Vagina (tissue), 2 donors: ENCODE measurements at regions not wholly inside any gene's neighbourhood (a gene's known extent, or its start where the extent isn't known, plus 50 kb on each side); places are given as distances from the start of the nearest gene placed in this dataset.

Experiments
- DNase-seq, 2 donors: peaks; one replicate each; pipeline ENCODE4 v3.0.0-alpha.2; 2017; ENCODE audit errors: extremely low spot score in 2 of 2
- H3K27ac ChIP-seq: fragments of 200-600 bp; sonication (generic); one replicate; pipeline ENCODE4 v1.5.1; 2019
- H3K27me3 ChIP-seq: fragments of 200-600 bp; sonication (generic); one replicate; pipeline ENCODE4 v1.5.1; 2019
- H3K36me3 ChIP-seq, 2 donors: fragments of 200-600 bp; sonication (generic); one replicate each; pipeline ENCODE4 v1.5.1; 2017 to 2019
- H3K4me1 ChIP-seq: fragments of 200-600 bp; sonication (generic); one replicate; pipeline ENCODE4 v1.5.1; 2019
- H3K4me3 ChIP-seq, 2 donors: fragments of 200-600 bp; sonication (generic); 1 replicate in 1 of 2; 2 replicates in 1 of 2; pipeline ENCODE4 v1.5.1; 2016 to 2019
- H3K9me3 ChIP-seq: fragments of 200-600 bp; sonication (generic); one replicate; pipeline ENCODE4 v1.5.1; 2019
- POLR2A ChIP-seq, 2 donors: fragments of 450-650 bp; IDR thresholded peaks; one replicate each; pipeline ENCODE4 v1.6.1; 2017; ENCODE audit warnings: antibody characterized with exemption in 2 of 2, mild to moderate bottlenecking in 2 of 2, moderate library complexity in 2 of 2
- POLR2AphosphoS5 ChIP-seq, 2 donors: sonication (generic); formaldehyde crosslinking; IDR thresholded peaks; one replicate each; pipeline ENCODE4 v1.9.0; 2017; ENCODE audit warnings: antibody characterized with exemption in 2 of 2, mild to moderate bottlenecking in 2 of 2, low read depth in 1 of 2; ENCODE audit not compliant: insufficient read depth in 1 of 2
- intact Hi-C: fragments of 100-400 bp; cut with DNase I; formaldehyde crosslinking; loops from one replicate; pipeline ENCODE4 v1.15.1; 2023
- TF ChIP-seq, protein P1 (sequence below), 3 experiments: fragments of 450-650 bp in 2 of 3; fragments of 200-600 bp in 1 of 3; sonication (generic) in 1 of 3; IDR thresholded peaks; one replicate each; pipeline ENCODE4 v1.5.1; 2017 to 2019; ENCODE audit warnings: antibody characterized with exemption in 3 of 3, mild to moderate bottlenecking in 2 of 3, moderate library complexity in 2 of 3

- TF ChIP-seq POLR2A (IDR thresholded peaks at IDR 0.05) (no peak), POLR2AphosphoS5 (IDR thresholded peaks at IDR 0.05; ENCODE audit: insufficient read depth in 1 of 2, low read depth in 1 of 2) (no peak)
- Histone ChIP-seq H3K36me3 (no peaks in the 10 kb centered on the region), H3K4me3 (no peak overlapping the region), H3K27me3 (no peaks in the 10 kb centered on the region), H3K4me1 (no peaks in the 10 kb centered on the region), H3K9me3 (no peaks in the 10 kb centered on the region), H3K27ac (no peak overlapping the region)
- intact Hi-C loops = no loop called here
- no peak for DNase-seq
Observed at GRCh38 chr2:187107001-187107400, 258.0 kb upstream of the ZSWIM2 start.

DNA sequence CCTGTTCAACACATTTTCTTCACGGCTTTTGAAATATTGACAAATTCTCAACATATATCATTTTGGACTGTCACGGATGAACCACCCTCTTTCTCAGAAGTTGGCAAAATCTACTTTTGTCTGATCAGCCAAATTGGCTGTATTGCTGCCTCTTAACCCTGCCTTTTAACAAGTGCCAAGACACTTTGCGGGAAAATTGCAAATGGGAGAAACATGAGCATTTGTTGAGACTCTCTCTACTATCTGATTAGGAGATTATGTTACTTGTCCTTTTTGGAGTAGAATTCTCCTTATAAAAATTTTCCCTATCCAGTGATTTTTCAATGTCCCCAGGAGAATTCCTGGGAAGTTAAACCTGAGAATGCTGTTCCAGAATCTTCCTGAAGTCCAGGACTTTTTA lies 256.2 kb upstream of the ZSWIM2 start:
- Histone ChIP-seq H3K4me1 (no peaks in the 10 kb centered on the region), H3K27ac (no peak overlapping the region), H3K9me3 (no peaks in the 10 kb centered on the region), H3K36me3 (no peaks in the 10 kb centered on the region), H3K4me3 (no peak overlapping the region), H3K27me3 (no peaks in the 10 kb centered on the region)
- intact Hi-C loops = no loop called here
- DNase-seq = no peak
- TF ChIP-seq POLR2A (IDR thresholded peaks at IDR 0.05) = no peak
- no peak for TF ChIP-seq POLR2AphosphoS5 (IDR thresholded peaks at IDR 0.05; ENCODE audit: insufficient read depth in 1 of 2, low read depth in 1 of 2)
- TF ChIP-seq, protein P1, sequence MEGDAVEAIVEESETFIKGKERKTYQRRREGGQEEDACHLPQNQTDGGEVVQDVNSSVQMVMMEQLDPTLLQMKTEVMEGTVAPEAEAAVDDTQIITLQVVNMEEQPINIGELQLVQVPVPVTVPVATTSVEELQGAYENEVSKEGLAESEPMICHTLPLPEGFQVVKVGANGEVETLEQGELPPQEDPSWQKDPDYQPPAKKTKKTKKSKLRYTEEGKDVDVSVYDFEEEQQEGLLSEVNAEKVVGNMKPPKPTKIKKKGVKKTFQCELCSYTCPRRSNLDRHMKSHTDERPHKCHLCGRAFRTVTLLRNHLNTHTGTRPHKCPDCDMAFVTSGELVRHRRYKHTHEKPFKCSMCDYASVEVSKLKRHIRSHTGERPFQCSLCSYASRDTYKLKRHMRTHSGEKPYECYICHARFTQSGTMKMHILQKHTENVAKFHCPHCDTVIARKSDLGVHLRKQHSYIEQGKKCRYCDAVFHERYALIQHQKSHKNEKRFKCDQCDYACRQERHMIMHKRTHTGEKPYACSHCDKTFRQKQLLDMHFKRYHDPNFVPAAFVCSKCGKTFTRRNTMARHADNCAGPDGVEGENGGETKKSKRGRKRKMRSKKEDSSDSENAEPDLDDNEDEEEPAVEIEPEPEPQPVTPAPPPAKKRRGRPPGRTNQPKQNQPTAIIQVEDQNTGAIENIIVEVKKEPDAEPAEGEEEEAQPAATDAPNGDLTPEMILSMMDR (IDR thresholded peaks at IDR 0.05) = no peak

DNA sequence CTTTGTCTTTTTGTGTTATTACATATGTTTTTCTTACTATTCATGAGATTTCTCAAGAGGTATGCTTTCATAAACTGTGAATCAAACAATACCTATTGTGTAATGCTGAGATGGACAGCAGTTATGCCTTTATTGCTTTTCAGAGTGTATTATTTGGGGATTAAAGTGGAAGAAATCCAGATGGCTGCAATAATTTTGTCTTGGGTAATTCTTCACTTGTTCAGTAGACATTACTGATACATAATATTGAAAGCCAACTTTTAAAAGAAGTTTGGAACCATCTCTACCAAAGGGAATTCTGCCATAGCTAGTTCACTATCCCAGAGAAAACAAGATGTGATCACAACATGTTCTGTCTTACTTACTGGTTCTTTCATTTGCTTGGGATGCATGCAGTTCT lies 253.4 kb upstream of the ZSWIM2 start:
- Histone ChIP-seq H3K36me3 (no peaks in the 10 kb centered on the region), H3K9me3 (no peaks in the 10 kb centered on the region), H3K27ac (no peak overlapping the region), H3K4me1 (no peaks in the 10 kb centered on the region), H3K4me3 (no peak overlapping the region), H3K27me3 (no peaks in the 10 kb centered on the region)
- TF ChIP-seq, protein P1 (IDR thresholded peaks at IDR 0.05) = no peak
- no peak for TF ChIP-seq POLR2AphosphoS5 (IDR thresholded peaks at IDR 0.05; ENCODE audit: insufficient read depth in 1 of 2, low read depth in 1 of 2)
- no peak for TF ChIP-seq POLR2A (IDR thresholded peaks at IDR 0.05)
- intact Hi-C loops = no loop called here
- no peak for DNase-seq

DNA sequence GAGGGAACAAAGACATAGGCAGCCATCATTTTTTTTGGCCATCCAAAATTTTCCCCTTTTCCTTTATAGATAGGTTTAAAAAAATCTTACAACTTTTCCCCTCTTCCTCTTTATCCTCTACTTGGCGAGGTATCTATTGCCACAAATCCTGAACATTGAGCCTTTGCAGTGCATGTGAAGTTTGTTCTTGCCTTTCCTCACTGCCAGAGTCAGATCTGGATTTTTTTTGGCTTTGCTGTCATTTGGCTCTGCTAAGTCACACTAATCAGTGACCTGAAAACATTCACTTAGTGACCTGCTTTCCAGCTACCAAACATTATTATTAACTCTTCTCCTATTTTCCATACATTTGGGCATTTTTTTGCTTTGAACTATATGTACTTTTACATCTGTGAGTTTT lies 249.2 kb upstream of the ZSWIM2 start:
- Histone ChIP-seq H3K9me3 (no peaks in the 10 kb centered on the region), H3K36me3 (no peaks in the 10 kb centered on the region), H3K27ac (no peak overlapping the region), H3K27me3 (no peaks in the 10 kb centered on the region), H3K4me1 (no peaks in the 10 kb centered on the region), H3K4me3 (no peak overlapping the region)
- no peak for DNase-seq
- intact Hi-C loops = no loop called here
- TF ChIP-seq, protein P1 (IDR thresholded peaks at IDR 0.05) = no peak
- no peak for TF ChIP-seq POLR2A (IDR thresholded peaks at IDR 0.05)
- TF ChIP-seq POLR2AphosphoS5 (IDR thresholded peaks at IDR 0.05; ENCODE audit: insufficient read depth in 1 of 2, low read depth in 1 of 2) = no peak

GRCh38 chr2:187093771-187094412 lies 244.9 kb upstream of the ZSWIM2 start:
- DNase-seq = no peak
- Histone ChIP-seq H3K27ac (no peak overlapping the region), H3K36me3 (no peaks in the 10 kb centered on the region), H3K4me1 (no peaks in the 10 kb centered on the region), H3K4me3 (no peak overlapping the region), H3K27me3 (no peaks in the 10 kb centered on the region), H3K9me3 (no peaks in the 10 kb centered on the region)
- TF ChIP-seq POLR2AphosphoS5 (IDR thresholded peaks at IDR 0.05; ENCODE audit: insufficient read depth in 1 of 2, low read depth in 1 of 2) (no peak), POLR2A (IDR thresholded peaks at IDR 0.05) (no peak)
- TF ChIP-seq, protein P1 (IDR thresholded peaks at IDR 0.05) = no peak
- intact Hi-C loops = no loop called here
